Stomach (tissue), 4 donors: ENCODE measurements at regions not wholly inside any gene's neighbourhood (a gene's known extent, or its start where the extent isn't known, plus 50 kb on each side); places are given as distances from the start of the nearest gene placed in this dataset.

Experiments used
- EP300 ChIP-seq: sonication (generic); formaldehyde crosslinking; IDR thresholded peaks from one replicate; pipeline ENCODE4 v1.6.1; 2017; ENCODE audit warnings: antibody characterized with exemption
- POLR2A ChIP-seq, 4 donors: fragments of 450-650 bp; IDR thresholded peaks; one replicate each; pipeline ENCODE4 v1.6.1; 2016; ENCODE audit warnings: antibody characterized with exemption in 4 of 4, control low read depth in 2 of 4, mild to moderate bottlenecking in 1 of 4, moderate library complexity in 1 of 4
- POLR2AphosphoS5 ChIP-seq, 3 donors: sonication (generic); formaldehyde crosslinking; IDR thresholded peaks; one replicate each; pipeline ENCODE4 v1.6.1; 2016; ENCODE audit warnings: antibody characterized with exemption in 3 of 3
- TF ChIP-seq, protein P1 (sequence below), 7 experiments: fragments of 450-650 bp in 4 of 7; fragments of 200-600 bp in 3 of 7; sonication (generic) in 3 of 7; IDR thresholded peaks; one replicate each; pipeline ENCODE4 v1.5.1; 2016 to 2019; ENCODE audit warnings: antibody characterized with exemption in 7 of 7, control low read depth in 2 of 7, mild to moderate bottlenecking in 1 of 7

DNA sequence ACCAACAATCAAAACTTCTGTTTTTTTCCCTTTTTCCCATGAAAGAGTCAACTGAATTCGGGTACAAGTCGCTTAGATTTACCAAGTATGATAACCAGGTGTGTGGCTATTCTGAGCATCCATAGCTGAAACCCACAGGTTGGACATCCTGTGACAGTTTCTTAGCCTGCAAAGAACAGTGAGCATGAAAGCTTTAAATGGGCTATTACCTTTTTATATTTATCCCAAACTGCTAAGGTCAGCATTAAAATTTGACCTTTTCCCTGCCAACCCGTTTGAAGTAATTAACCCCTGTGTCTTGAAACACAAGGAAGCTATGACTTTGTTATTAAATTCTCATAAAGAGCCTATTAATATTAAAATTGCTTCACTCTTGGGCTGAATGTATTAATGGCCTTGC is 1065.0 kb upstream of the RBFOX1 start:
- TF ChIP-seq, protein P1, sequence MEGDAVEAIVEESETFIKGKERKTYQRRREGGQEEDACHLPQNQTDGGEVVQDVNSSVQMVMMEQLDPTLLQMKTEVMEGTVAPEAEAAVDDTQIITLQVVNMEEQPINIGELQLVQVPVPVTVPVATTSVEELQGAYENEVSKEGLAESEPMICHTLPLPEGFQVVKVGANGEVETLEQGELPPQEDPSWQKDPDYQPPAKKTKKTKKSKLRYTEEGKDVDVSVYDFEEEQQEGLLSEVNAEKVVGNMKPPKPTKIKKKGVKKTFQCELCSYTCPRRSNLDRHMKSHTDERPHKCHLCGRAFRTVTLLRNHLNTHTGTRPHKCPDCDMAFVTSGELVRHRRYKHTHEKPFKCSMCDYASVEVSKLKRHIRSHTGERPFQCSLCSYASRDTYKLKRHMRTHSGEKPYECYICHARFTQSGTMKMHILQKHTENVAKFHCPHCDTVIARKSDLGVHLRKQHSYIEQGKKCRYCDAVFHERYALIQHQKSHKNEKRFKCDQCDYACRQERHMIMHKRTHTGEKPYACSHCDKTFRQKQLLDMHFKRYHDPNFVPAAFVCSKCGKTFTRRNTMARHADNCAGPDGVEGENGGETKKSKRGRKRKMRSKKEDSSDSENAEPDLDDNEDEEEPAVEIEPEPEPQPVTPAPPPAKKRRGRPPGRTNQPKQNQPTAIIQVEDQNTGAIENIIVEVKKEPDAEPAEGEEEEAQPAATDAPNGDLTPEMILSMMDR (IDR thresholded peaks at IDR 0.05): no peak
- TF ChIP-seq EP300 (no peak), POLR2A (IDR thresholded peaks at IDR 0.05) (no peak), POLR2AphosphoS5 (IDR thresholded peaks at IDR 0.05) (no peak)
